ENCODE measurements at regions not wholly inside any gene's neighbourhood (a gene's known extent, or its start where the extent isn't known, plus 50 kb on each side); places are given as distances from the start of the nearest gene placed in this dataset.

DNA sequence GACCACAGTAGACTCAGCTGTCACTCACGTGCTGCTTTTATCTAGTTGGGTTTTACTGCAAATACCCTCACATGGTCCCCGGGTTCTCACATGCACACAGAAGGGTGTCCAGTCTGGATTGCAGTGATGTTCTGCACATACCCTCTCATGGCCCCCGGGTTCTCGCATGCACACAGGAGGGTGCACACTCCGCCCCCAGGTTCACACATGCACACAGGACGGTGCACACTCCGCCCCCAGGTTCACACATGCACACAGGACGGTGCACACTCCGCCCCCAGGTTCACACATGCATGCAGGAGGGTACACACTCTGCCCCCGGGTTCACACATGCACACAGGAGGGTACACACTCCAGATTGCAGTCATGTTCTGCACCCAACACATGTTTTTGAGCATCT lies 224.3 kb downstream of the ERMARD start:
- TF ChIP-seq EZH2phosphoT487 (IDR thresholded peaks at IDR 0.05; ENCODE audit: insufficient read depth, low read depth) (no peak), EZH2 (IDR thresholded peaks at IDR 0.05; ENCODE audit: insufficient read depth, poor library complexity, severe bottlenecking) (no peak)
